ENCODE measurements at regions not wholly inside any gene's neighbourhood (a gene's known extent, or its start where the extent isn't known, plus 50 kb on each side); places are given as distances from the start of the nearest gene placed in this dataset.

DNA sequence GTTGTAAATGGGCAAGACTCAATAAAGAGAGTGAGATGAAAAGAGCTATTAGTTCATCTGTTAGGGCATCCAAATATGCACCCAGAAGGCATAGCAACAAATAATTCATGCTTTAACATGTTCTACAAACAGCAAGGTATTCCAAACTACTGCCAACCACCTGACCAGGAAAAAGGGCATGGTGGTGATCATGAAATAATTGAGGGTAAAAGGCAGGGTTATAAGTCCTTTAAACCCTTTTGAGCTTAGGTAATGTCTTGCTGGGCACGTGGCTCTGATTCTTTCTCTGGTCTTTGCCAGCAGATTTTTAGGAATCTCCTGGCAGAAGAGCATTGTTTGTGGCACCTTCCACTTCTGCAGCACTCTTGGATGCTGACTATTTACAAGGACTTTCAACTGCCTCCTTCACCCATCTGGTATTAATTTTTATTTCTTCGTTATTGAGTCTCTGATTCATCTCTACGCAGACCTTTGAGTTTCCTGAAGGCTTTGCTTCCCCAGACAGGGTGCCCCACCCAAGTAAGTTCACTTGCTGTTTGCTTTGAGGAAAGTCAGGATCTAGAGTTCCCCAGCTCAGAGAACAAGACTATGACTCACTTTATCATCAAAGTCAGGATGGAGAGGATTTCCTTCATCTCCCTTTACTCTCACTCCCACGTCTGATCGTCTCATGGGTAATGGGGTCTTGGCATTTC lies 83.4 kb upstream of the NEDD9 start:
- TF ChIP-seq, protein P1, sequence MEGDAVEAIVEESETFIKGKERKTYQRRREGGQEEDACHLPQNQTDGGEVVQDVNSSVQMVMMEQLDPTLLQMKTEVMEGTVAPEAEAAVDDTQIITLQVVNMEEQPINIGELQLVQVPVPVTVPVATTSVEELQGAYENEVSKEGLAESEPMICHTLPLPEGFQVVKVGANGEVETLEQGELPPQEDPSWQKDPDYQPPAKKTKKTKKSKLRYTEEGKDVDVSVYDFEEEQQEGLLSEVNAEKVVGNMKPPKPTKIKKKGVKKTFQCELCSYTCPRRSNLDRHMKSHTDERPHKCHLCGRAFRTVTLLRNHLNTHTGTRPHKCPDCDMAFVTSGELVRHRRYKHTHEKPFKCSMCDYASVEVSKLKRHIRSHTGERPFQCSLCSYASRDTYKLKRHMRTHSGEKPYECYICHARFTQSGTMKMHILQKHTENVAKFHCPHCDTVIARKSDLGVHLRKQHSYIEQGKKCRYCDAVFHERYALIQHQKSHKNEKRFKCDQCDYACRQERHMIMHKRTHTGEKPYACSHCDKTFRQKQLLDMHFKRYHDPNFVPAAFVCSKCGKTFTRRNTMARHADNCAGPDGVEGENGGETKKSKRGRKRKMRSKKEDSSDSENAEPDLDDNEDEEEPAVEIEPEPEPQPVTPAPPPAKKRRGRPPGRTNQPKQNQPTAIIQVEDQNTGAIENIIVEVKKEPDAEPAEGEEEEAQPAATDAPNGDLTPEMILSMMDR (conservative IDR thresholded peaks at IDR 0.05): no peak
- no peak overlapping the region for H3K27ac ChIP-seq

DNA sequence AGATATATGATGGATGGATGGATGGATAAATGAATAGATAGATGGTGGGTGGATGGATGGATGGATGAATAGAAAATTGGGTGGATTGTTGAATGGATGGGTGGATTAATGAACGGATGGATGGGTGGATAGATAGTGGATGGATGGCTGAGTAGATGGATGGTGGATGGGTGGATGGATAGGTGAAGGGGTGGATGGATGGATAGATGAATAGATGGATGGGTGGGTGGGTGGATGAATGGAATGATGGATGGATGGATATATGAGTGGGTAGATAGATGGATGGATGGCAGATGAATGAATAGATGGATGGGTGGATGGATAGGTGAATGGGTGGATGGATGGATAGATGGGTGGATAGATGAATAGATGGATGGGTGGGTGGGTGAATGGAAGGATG lies 80.7 kb upstream of the NEDD9 start:
- TF ChIP-seq, protein P1 (conservative IDR thresholded peaks at IDR 0.05): no peak
- H3K27ac ChIP-seq: no peak overlapping the region

DNA sequence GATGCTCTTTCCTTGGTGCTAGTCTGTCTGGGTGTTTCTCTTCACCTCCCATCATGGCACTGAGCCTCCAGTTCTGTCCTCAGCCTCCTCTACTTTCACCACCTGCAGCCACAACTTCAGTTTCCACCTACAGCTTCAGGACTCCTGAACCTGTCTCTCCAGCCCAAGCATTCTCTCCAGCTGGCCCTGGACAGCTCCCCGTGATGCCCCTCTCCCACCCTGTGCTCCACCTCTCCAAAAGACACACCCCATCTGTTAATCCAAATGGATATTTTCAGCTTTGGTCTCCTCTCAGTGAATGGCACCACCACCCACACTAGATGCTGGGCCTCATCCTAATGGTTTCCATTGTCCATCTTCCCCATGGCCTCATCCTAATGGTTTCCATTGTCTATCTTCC lies 79.5 kb upstream of the NEDD9 start:
- no peak overlapping the region for H3K27ac ChIP-seq
- TF ChIP-seq, protein P1 (conservative IDR thresholded peaks at IDR 0.05): no peak

DNA sequence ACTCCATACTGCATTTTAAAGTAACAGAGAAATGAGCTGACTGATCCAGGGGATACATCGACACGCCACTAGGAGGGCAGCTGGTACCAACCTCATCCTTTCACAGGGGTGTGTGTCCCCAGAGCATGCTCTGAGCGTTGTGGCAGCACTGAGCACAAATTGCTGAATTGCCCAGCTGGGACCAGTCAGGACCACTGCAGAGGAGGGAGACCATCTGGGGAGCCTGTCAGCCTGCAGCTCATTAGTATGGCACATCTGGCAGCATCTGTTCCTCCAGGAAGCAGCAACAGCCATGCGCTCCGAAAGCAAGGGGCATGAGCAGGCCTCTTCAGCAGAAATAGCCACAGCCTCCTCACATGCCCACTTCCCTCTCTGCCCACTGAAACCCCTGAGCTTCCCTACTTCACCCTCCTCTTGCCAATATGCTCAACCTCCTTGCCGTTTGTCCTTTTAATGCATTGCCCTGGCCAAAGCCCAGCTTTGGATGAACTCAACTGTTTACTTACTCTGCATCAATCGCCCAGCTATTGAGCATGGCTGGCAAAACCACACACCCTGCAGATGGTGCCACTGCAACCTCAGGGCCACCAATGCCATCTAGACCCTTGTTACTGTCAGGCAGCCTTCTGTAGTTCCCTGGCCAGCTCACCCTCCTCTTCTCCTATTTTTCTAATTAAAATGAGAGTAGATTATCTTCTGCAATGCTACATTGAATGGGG lies 77.6 kb upstream of the NEDD9 start:
- TF ChIP-seq, protein P1 (conservative IDR thresholded peaks at IDR 0.05): peak; percentile 48
- H3K27ac ChIP-seq: peak overlapping the region; percentile 32

DNA sequence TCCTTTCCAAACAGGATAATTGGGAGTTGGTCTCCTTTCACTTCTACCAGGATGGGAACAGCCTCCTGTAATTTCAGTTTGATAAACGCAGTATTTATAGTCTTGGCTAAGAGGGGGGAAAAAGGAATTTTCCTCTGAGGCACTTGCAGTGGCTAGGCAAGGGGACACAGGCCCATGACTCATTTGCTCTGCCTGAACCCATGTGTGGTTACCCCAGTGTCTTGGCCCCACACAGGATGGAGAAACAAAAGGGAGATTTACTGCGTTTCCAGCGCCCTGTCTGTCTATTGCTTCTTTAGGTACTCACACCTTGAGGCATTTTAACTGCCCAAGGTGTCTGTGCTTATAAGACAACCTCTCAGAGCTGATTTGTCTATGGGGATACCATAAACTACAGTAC lies 74.8 kb upstream of the NEDD9 start:
- peak overlapping the region; percentile 80; the same call in 1 of the 2 replicates for H3K27ac ChIP-seq
- TF ChIP-seq, protein P1 (conservative IDR thresholded peaks at IDR 0.05): no peak

DNA sequence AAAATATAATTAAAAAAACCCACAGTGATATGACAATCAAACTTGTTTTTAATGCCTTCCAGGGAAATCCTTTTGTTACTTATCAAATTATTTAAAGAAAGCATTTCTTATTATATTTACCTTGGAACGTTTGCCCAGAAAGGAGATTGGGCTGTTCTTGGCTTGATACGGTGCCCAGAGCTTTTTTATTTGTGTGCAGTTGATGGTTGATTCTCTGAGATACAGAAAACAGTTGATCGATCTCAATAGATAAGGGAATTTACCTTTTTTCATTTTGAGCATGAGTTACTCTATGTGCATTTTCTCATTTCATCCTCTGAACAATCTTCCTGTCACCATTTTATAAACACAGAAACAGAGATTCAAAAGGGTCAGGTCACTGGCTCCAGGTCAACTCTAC lies 72.5 kb upstream of the NEDD9 start:
- TF ChIP-seq, protein P1 (conservative IDR thresholded peaks at IDR 0.05): no peak
- H3K27ac ChIP-seq: peak overlapping the region; percentile 80

DNA sequence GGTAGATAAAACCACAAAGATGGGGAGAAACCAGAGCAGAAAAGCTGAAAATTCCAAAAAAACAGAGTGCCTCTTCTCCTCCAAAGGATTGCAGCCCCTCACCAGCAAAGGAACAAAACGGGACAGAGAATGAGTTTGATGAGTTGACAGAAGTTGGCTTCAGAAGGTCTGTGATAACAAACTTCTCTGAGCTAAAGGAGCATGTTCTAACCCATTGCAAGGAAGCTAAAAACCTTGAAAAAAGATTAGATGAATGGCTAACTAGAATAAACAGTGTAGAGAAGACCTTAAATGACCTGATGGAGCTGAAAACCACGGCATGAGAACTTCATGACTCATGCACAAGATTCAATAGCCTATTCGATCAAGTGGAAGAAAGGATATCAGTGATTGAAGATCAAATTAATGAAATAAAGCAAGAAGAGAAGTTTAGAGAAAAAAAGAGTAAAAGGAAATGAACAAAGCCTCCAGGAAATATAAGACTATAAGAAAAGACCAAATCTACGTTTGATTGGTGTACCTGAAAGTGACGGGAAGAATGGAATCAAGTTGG lies 67.5 kb upstream of the NEDD9 start:
- peak overlapping the region; percentile 94; the same call in 1 of the 2 replicates for H3K27ac ChIP-seq

DNA sequence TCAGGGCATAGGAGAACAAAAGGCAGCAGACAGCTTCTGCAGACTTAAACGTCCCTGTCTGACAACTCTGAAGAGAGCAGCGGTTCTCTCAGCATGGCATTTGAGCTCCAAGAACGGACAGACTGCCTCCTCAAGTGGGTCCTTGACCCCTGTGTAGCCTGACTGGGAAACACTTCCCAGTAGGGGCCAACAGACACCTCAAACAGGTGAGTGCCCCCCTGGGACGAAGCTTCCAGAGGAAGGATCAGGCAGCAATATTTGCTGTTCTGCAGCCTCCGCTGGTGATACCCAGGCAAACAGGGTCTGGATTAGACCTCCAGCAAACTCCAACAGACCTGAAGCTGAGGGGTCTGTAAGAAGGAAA lies 66.9 kb upstream of the NEDD9 start:
- peak overlapping the region; percentile 94; the same call in 1 of the 2 replicates for H3K27ac ChIP-seq

Data from VCaP (cell line).